ENCODE measurements at regions not wholly inside any gene's neighbourhood (a gene's known extent, or its start where the extent isn't known, plus 50 kb on each side); places are given as distances from the start of the nearest gene placed in this dataset.

DNA sequence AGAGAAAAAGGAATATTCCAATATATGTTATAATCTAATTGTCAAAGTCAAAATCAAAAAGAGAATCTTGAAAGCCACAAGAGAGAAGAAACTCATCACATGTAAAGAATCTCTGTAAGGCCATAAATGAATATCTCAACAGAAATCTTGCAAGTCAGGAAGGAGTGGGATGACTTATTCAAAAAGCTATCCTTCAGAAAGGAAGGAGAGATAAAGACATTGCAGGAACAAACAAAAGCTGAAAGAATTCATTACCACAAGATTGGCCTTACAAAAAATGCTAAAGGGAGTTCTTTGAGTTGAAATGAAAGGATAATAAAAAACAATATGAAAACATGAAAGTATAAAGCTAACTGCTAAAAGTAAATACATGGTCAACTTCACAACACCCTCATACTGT lies 286.8 kb downstream of the LRIG3 start:
- TF ChIP-seq, protein P1, sequence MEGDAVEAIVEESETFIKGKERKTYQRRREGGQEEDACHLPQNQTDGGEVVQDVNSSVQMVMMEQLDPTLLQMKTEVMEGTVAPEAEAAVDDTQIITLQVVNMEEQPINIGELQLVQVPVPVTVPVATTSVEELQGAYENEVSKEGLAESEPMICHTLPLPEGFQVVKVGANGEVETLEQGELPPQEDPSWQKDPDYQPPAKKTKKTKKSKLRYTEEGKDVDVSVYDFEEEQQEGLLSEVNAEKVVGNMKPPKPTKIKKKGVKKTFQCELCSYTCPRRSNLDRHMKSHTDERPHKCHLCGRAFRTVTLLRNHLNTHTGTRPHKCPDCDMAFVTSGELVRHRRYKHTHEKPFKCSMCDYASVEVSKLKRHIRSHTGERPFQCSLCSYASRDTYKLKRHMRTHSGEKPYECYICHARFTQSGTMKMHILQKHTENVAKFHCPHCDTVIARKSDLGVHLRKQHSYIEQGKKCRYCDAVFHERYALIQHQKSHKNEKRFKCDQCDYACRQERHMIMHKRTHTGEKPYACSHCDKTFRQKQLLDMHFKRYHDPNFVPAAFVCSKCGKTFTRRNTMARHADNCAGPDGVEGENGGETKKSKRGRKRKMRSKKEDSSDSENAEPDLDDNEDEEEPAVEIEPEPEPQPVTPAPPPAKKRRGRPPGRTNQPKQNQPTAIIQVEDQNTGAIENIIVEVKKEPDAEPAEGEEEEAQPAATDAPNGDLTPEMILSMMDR (conservative IDR thresholded peaks at IDR 0.05; ENCODE audit: low read depth, low read length) = no peak
- no peak for TF ChIP-seq EZH2phosphoT487 (IDR thresholded peaks at IDR 0.05; ENCODE audit: borderline replicate concordance, low read length)
